Common myeloid progenitor, CD34-positive (primary cell): ENCODE measurements at regions not wholly inside any gene's neighbourhood (a gene's known extent, or its start where the extent isn't known, plus 50 kb on each side); places are given as distances from the start of the nearest gene placed in this dataset.

Experiments used
- CTCF ChIA-PET: fragments of 350-600 bp; sonication (Branson Sonifier 250); formaldehyde crosslinking; loops from one replicate; lab custom pipeline; 2021; ENCODE audit warnings: antibody characterized with exemption; lab: Charles Lee
- POLR2A ChIA-PET: fragments of 350-600 bp; sonication (Branson Sonifier 250); formaldehyde crosslinking; loops from one replicate; lab custom pipeline; 2021; ENCODE audit warnings: antibody characterized with exemption; lab: Charles Lee
- DNase-seq, 3 donors: peaks; one replicate each; pipeline versions ENCODE4 v3.0.0 to v3.0.0-alpha.2; 2013
- H3K27ac ChIP-seq, 2 experiments: 1 replicate in 1 of 2; 2 replicates in 1 of 2; pipeline ENCODE4 v1.7.0; 2013; ENCODE audit warnings: inconsistent platforms in 2 of 2, low read length in 2 of 2, mild to moderate bottlenecking in 2 of 2, low read depth in 1 of 2, moderate library complexity in 1 of 2; ENCODE audit not compliant: severe bottlenecking in 2 of 2, insufficient read depth in 1 of 2, poor library complexity in 1 of 2
- H3K27me3 ChIP-seq, 5 experiments: replicated peaks in 2 of 5; 1 replicate in 3 of 5; 2 replicates in 2 of 5; pipeline versions ENCODE4 v1.6.1 to v1.7.0; 2013; ENCODE audit warnings: low read length in 4 of 5, mild to moderate bottlenecking in 2 of 5, moderate library complexity in 2 of 5, inconsistent platforms in 1 of 5; ENCODE audit not compliant: insufficient read depth in 5 of 5, control insufficient read depth in 4 of 5
- H3K36me3 ChIP-seq, 4 experiments: 1 replicate in 2 of 4; 2 replicates in 2 of 4; pipeline versions ENCODE4 v1.6.1 to v1.7.0; 2013; ENCODE audit warnings: low read length in 3 of 4, control low read depth in 1 of 4, mild to moderate bottlenecking in 1 of 4; ENCODE audit not compliant: control insufficient read depth in 4 of 4, insufficient read depth in 4 of 4
- H3K4me1 ChIP-seq, 4 experiments: 1 replicate in 3 of 4; 2 replicates in 1 of 4; pipeline versions ENCODE4 v1.6.1 to v1.7.1; 2013; ENCODE audit warnings: low read length in 3 of 4, mild to moderate bottlenecking in 3 of 4, control low read depth in 1 of 4, inconsistent platforms in 1 of 4, moderate library complexity in 1 of 4; ENCODE audit not compliant: control insufficient read depth in 4 of 4, insufficient read depth in 4 of 4; ENCODE audit errors: control extremely low read depth in 1 of 4
- H3K4me3 ChIP-seq, 7 experiments: 1 replicate in 4 of 7; 2 replicates in 3 of 7; pipeline versions ENCODE4 v1.5.1 to v1.7.0; 2013; ENCODE audit warnings: mild to moderate bottlenecking in 7 of 7, low read length in 6 of 7, moderate library complexity in 6 of 7, inconsistent platforms in 2 of 7, low read depth in 2 of 7, control low read depth in 1 of 7; ENCODE audit not compliant: insufficient read depth in 4 of 7, control insufficient read depth in 1 of 7; ENCODE audit errors: extremely low read depth in 1 of 7
- H3K9me3 ChIP-seq, 5 experiments: 1 replicate in 4 of 5; 2 replicates in 1 of 5; pipeline versions ENCODE4 v1.6.1 to v1.7.1; 2013; ENCODE audit warnings: low read length in 4 of 5, mild to moderate bottlenecking in 2 of 5, inconsistent platforms in 1 of 5, low read depth in 1 of 5, moderate library complexity in 1 of 5; ENCODE audit not compliant: control insufficient read depth in 4 of 5, insufficient read depth in 2 of 5; ENCODE audit errors: control extremely low read depth in 1 of 5
- WGBS: methylation state at CpG from one replicate; pipeline ENCODE4 v1.1.5; 2013; ENCODE audit not compliant: insufficient coverage; 5-methylcytosine and 5-hydroxymethylcytosine counted together

DNA sequence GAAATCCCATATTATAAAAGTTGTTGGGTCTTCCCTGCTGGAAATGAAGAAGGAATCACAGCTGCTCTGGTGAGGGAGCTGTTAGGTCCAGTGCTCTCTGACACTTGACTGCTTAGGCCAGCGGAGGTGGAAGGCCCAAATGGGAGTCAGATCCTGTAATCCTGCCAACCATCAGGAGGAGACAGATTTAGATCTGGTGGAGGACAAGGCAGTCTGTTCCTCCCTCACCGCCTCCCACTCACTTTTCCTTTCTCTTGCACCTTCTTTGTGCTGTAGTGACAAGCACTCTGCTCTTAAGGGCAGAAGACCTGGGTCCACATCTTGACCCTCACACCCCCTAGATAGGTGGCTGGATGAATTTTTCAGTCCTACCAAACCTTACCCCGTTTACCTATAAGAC is 59.7 kb upstream of the CHST1 start:
- Histone ChIP-seq H3K4me3 (no peak overlapping the region), H3K9me3 (peaks cover 0 to 3% (median 0%) of the 10 kb centered on the region in 5 experiments), H3K27me3 (peaks cover 4 to 10% (median 6%) of the 10 kb centered on the region in 5 experiments), H3K27ac (no peak overlapping the region), H3K4me1 (no peaks in the 10 kb centered on the region), H3K36me3 (no peaks in the 10 kb centered on the region)
- WGBS = 84% methylated on average over 3 of the region's 3 CpGs
- POLR2A ChIA-PET = no interaction called here
- DNase-seq = no peak
- CTCF ChIA-PET = no interaction called here

DNA sequence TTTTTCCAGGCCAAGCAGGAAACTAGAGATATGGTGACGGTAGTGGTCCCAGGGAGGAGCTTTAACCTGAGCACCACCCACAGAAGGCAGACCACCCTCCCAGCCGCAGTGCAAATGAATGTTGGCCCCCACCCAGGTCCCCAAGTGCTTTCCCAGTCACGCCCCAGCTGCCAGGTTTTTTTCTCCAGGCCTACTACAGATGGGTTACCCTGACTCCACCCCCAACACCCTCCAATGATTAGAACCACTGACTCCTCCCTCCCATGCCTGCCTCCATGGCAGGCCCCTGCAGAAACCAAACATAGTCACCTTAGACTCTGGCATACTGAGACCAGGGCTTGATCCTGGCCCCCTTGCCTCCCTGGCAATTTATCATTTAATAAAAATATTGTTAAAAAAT is 58.7 kb upstream of the CHST1 start:
- CTCF ChIA-PET = no interaction called here

GRCh38 chr11:45723397-45723796 is 58.0 kb upstream of the CHST1 start:
- 96% methylated on average over 3 of the region's 7 CpGs for WGBS
- CTCF ChIA-PET = no interaction called here
- H3K27me3 ChIP-seq = peaks cover 6 to 13% (median 11%) of the 10 kb centered on the region in 5 experiments

More for the DNA sequence above, 58.7 kb upstream of the CHST1 start:
- H3K4me1 ChIP-seq = no peaks in the 10 kb centered on the region
- H3K36me3 ChIP-seq = no peaks in the 10 kb centered on the region
- no peak overlapping the region for H3K4me3 ChIP-seq
- peaks cover 6 to 10% (median 6%) of the 10 kb centered on the region in 5 experiments for H3K27me3 ChIP-seq
- POLR2A ChIA-PET = no interaction called here
- H3K9me3 ChIP-seq = peaks cover 0 to 3% (median 0%) of the 10 kb centered on the region in 5 experiments
- DNase-seq = no peak
- no peak overlapping the region for H3K27ac ChIP-seq
- 93% methylated on average over 2 of the region's 3 CpGs for WGBS

GRCh38 chr11:45722144-45722543 is 56.7 kb upstream of the CHST1 start:
- 81% methylated on average over 12 of the region's 13 CpGs for WGBS
- H3K9me3 ChIP-seq = no peaks in the 10 kb centered on the region
- no peak overlapping the region for H3K27ac ChIP-seq
- H3K36me3 ChIP-seq = no peaks in the 10 kb centered on the region
- CTCF ChIA-PET = no interaction called here
- H3K4me3 ChIP-seq = no peak overlapping the region
- no peak for DNase-seq
- POLR2A ChIA-PET = no interaction called here
- peaks cover 6 to 13% (median 11%) of the 10 kb centered on the region in 5 experiments for H3K27me3 ChIP-seq
- no peaks in the 10 kb centered on the region for H3K4me1 ChIP-seq

More at GRCh38 chr11:45723397-45723796, 58.0 kb upstream of the CHST1 start:
- no peak for DNase-seq
- no peaks in the 10 kb centered on the region for H3K9me3 ChIP-seq
- no peaks in the 10 kb centered on the region for H3K36me3 ChIP-seq
- no peaks in the 10 kb centered on the region for H3K4me1 ChIP-seq
- POLR2A ChIA-PET = no interaction called here
- H3K27ac ChIP-seq = no peak overlapping the region
- no peak overlapping the region for H3K4me3 ChIP-seq

- CTCF ChIA-PET = no interaction called here
- no peaks in the 10 kb centered on the region for H3K36me3 ChIP-seq
- peaks cover 0 to 19% (median 12%) of the 10 kb centered on the region in 5 experiments for H3K27me3 ChIP-seq
- H3K4me1 ChIP-seq = no peaks in the 10 kb centered on the region
- WGBS = 91% methylated on average over 8 of the region's 8 CpGs
- H3K27ac ChIP-seq = no peak overlapping the region
- POLR2A ChIA-PET = no interaction called here
- no peak overlapping the region for H3K4me3 ChIP-seq
- no peaks in the 10 kb centered on the region for H3K9me3 ChIP-seq
- no peak for DNase-seq
Measured at GRCh38 chr11:45717526-45717925, 52.1 kb upstream of the CHST1 start.

DNA sequence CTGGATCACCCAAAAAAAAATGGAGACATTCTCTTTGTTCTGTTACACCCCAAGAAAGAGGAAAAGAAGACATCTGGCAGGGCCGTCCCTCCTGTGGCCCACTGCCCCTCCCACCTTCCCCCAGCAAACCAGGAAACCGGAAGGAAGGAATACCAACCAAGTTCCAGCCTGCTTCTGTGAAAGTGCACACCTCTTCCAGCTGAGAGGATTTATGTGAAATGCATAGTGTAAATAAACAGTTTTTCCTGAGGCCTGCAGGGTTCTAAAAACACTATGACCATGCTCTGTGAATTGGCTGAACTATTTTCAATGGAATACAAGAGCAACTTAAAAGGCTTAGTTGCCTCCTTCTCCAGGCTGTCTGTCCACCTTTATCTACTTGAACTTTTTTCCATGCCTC is 50.0 kb upstream of the CHST1 start:
- ChIA-PET POLR2A (no interaction called here), CTCF (no interaction called here)
- Histone ChIP-seq H3K4me3 (no peak overlapping the region), H3K4me1 (no peaks in the 10 kb centered on the region), H3K9me3 (peaks cover 0 to 1% (median 0%) of the 10 kb centered on the region in 5 experiments), H3K27ac (no peak overlapping the region), H3K36me3 (no peaks in the 10 kb centered on the region), H3K27me3 (peaks cover 0 to 29% (median 10%) of the 10 kb centered on the region in 5 experiments)
- no peak for DNase-seq
- WGBS = no CpG with 5 or more reads among the region's 2 CpGs
